B cell (primary cell): ENCODE measurements at regions not wholly inside any gene's neighbourhood (a gene's known extent, or its start where the extent isn't known, plus 50 kb on each side); places are given as distances from the start of the nearest gene placed in this dataset.

ENCODE experiments used
- ATAC-seq: fragments of 200-7000 bp; cut with Tn5 transposase; one replicate; pipeline ENCODE4 v1.10.0; 2021; ENCODE audit warnings: low read depth, mild to moderate bottlenecking, moderate number of reproducible peaks, moderate library complexity
- CTCF ChIA-PET: fragments of 350-600 bp; sonication (Branson Sonifier 250); formaldehyde crosslinking; loops from one replicate; lab custom pipeline; 2021; ENCODE audit warnings: antibody characterized with exemption, inconsistent platforms; lab: Charles Lee
- POLR2A ChIA-PET: fragments of 350-600 bp; sonication (Branson Sonifier 250); formaldehyde crosslinking; loops from one replicate; lab custom pipeline; 2021; ENCODE audit warnings: antibody characterized with exemption; lab: Charles Lee
- DNase-seq: peaks from one replicate; pipeline ENCODE4 v3.0.0; 2013
- H2AFZ ChIP-seq: 2 replicates; pipeline ENCODE4 v1.6.1; 2012; ENCODE audit warnings: mild to moderate bottlenecking, low read depth, low read length; ENCODE audit not compliant: insufficient read depth, poor library complexity, severe bottlenecking
- H3K27ac ChIP-seq, 2 donors: 1 replicate in 1 of 2; 2 replicates in 1 of 2; pipeline ENCODE4 v1.5.1; 2012 to 2013; ENCODE audit warnings: low read length in 2 of 2, mild to moderate bottlenecking in 2 of 2, moderate library complexity in 1 of 2
- H3K27me3 ChIP-seq, 4 experiments: fragments of 200-600 bp in 1 of 4; sonication (generic) in 1 of 4; replicated peaks in 1 of 4; 1 replicate in 2 of 4; 2 replicates in 2 of 4; pipeline versions ENCODE4 v1.6.1 to v1.7.0; 2013 to 2016; ENCODE audit warnings: low read length in 3 of 4, mild to moderate bottlenecking in 2 of 4, mixed read lengths in 1 of 4, moderate library complexity in 1 of 4; ENCODE audit not compliant: insufficient read depth in 4 of 4, control insufficient read depth in 3 of 4; ENCODE audit errors: control extremely low read depth in 1 of 4
- H3K36me3 ChIP-seq, 2 experiments: replicated peaks in 1 of 2; 1 replicate in 1 of 2; 2 replicates in 1 of 2; pipeline versions ENCODE4 v1.6.1 to v1.7.1; 2013; ENCODE audit warnings: low read length in 1 of 2; ENCODE audit not compliant: insufficient read depth in 2 of 2, control insufficient read depth in 1 of 2; ENCODE audit errors: control extremely low read depth in 1 of 2, extremely low read depth in 1 of 2
- H3K4me1 ChIP-seq, 2 donors: fragments of 200-600 bp in 1 of 2; sonication (generic) in 1 of 2; 1 replicate in 1 of 2; 2 replicates in 1 of 2; pipeline versions ENCODE4 v1.5.1 to v1.6.1; 2013 to 2017; ENCODE audit warnings: low read length in 2 of 2; ENCODE audit not compliant: control insufficient read depth in 2 of 2, insufficient read depth in 2 of 2
- H3K4me2 ChIP-seq: replicated peaks from 2 replicates; pipeline ENCODE3; 2012; ENCODE audit warnings: mild to moderate bottlenecking, low read depth, low read length; ENCODE audit not compliant: poor library complexity, severe bottlenecking
- H3K4me3 ChIP-seq, 5 experiments: fragments of 200-600 bp in 1 of 5; sonication (generic) in 1 of 5; 1 replicate in 3 of 5; 2 replicates in 2 of 5; pipeline versions ENCODE4 v1.5.1 to v1.7.0; 2011 to 2016; ENCODE audit warnings: low read length in 4 of 5, mild to moderate bottlenecking in 4 of 5, low read depth in 2 of 5, control low read depth in 1 of 5, moderate library complexity in 1 of 5; ENCODE audit not compliant: insufficient read depth in 1 of 5; ENCODE audit errors: control extremely low read depth in 1 of 5, extremely low read depth in 1 of 5
- H3K79me2 ChIP-seq: fragments of 200-600 bp; sonication (generic); one replicate; pipeline ENCODE4 v1.6.0; 2016; ENCODE audit warnings: low read length; ENCODE audit not compliant: control insufficient read depth, insufficient read depth
- H3K9ac ChIP-seq: fragments of 200-600 bp; sonication (generic); 2 replicates; pipeline ENCODE4 v1.6.1; 2017; ENCODE audit warnings: mild to moderate bottlenecking, low read length, moderate library complexity
- H3K9me3 ChIP-seq, 3 donors: one replicate each; pipeline versions ENCODE4 v1.6.1 to v1.7.1; 2013; ENCODE audit warnings: low read length in 2 of 3; ENCODE audit not compliant: control insufficient read depth in 2 of 3, insufficient read depth in 1 of 3; ENCODE audit errors: control extremely low read depth in 1 of 3
- H4K20me1 ChIP-seq: 2 replicates; pipeline ENCODE4 v1.6.0; 2012; ENCODE audit warnings: mild to moderate bottlenecking, low read length; ENCODE audit not compliant: insufficient read depth, control insufficient read depth, poor library complexity, severe bottlenecking
- H3K27ac Mint-ChIP-seq: one replicate; pipeline ENCODE4 v1.8.0; 2021; ENCODE audit warnings: mixed read lengths
- H3K27me3 Mint-ChIP-seq: one replicate; pipeline ENCODE4 v1.8.0; 2021; ENCODE audit warnings: mixed read lengths
- H3K4me1 Mint-ChIP-seq: one replicate; pipeline ENCODE4 v1.8.0; 2021; ENCODE audit warnings: mixed read lengths
- H3K4me3 Mint-ChIP-seq: one replicate; pipeline ENCODE4 v1.8.0; 2021; ENCODE audit warnings: mixed read lengths
- H3K9me3 Mint-ChIP-seq: one replicate; pipeline ENCODE4 v1.8.0; 2022; ENCODE audit warnings: mixed read lengths; ENCODE audit not compliant: insufficient read depth
- EZH2 ChIP-seq: IDR thresholded peaks from 2 replicates; pipeline ENCODE4 v1.6.1; 2012; ENCODE audit warnings: borderline replicate concordance, low read depth, mild to moderate bottlenecking, moderate library complexity, low read length; ENCODE audit not compliant: insufficient read depth, poor library complexity, severe bottlenecking
- WGBS: methylation state at CpG from one replicate; pipeline ENCODE4 v1.1.5; 2013; ENCODE audit warnings: missing lambda C conversion rate; ENCODE audit not compliant: insufficient coverage; 5-methylcytosine and 5-hydroxymethylcytosine counted together
- intact Hi-C: fragments of 100-400 bp; cut with micrococcal nuclease; formaldehyde crosslinking; loops from one replicate; pipeline ENCODE4 v1.10.0; 2022
- TF ChIP-seq, protein P1 (sequence below): fragments of 200-600 bp; IDR thresholded peaks from one replicate; pipeline ENCODE4 v1.8.0; 2022; ENCODE audit warnings: antibody characterized with exemption, mild to moderate bottlenecking

GRCh38 chr13:39870197-39870747 is 214.8 kb downstream of the COG6 start:
- CTCF ChIA-PET: interaction anchor here (0.6 kb wide), 1 partner anchor 1190 kb away, joined by 3 read pairs; no protein-coding TSS in a partner anchor
- no peaks in the 10 kb centered on the region for H3K4me1 ChIP-seq
- DNase-seq (no peak), ATAC-seq (no peak)
- Mint-ChIP-seq H3K27ac (no peak overlapping the region), H3K4me1 (no peaks in the 10 kb centered on the region), H3K27me3 (peaks cover 33% of the 10 kb centered on the region), H3K9me3 (no peaks in the 10 kb centered on the region), H3K4me3 (no peak overlapping the region)
- H4K20me1 ChIP-seq: no peaks in the 10 kb centered on the region
- peaks cover 0 to 15% (median 4%) of the 10 kb centered on the region in 4 experiments for H3K27me3 ChIP-seq
- H3K4me2 ChIP-seq: no peak overlapping the region
- POLR2A ChIA-PET: no interaction called here
- H2AFZ ChIP-seq: no peak overlapping the region
- no peak overlapping the region for H3K9ac ChIP-seq
- H3K9me3 ChIP-seq: no peaks in the 10 kb centered on the region
- no peaks in the 10 kb centered on the region for H3K79me2 ChIP-seq
- no peak overlapping the region for H3K27ac ChIP-seq
- no peak for TF ChIP-seq EZH2
- TF ChIP-seq, protein P1, sequence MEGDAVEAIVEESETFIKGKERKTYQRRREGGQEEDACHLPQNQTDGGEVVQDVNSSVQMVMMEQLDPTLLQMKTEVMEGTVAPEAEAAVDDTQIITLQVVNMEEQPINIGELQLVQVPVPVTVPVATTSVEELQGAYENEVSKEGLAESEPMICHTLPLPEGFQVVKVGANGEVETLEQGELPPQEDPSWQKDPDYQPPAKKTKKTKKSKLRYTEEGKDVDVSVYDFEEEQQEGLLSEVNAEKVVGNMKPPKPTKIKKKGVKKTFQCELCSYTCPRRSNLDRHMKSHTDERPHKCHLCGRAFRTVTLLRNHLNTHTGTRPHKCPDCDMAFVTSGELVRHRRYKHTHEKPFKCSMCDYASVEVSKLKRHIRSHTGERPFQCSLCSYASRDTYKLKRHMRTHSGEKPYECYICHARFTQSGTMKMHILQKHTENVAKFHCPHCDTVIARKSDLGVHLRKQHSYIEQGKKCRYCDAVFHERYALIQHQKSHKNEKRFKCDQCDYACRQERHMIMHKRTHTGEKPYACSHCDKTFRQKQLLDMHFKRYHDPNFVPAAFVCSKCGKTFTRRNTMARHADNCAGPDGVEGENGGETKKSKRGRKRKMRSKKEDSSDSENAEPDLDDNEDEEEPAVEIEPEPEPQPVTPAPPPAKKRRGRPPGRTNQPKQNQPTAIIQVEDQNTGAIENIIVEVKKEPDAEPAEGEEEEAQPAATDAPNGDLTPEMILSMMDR: no peak
- intact Hi-C loops: no loop called here
- WGBS: no CpG with 5 or more reads among the region's 2 CpGs
- no peaks in the 10 kb centered on the region for H3K36me3 ChIP-seq
- no peak overlapping the region for H3K4me3 ChIP-seq

- H3K4me2 ChIP-seq: no peak overlapping the region
- intact Hi-C loops: no loop called here
- no peaks in the 10 kb centered on the region for H3K9me3 ChIP-seq
- H3K27ac Mint-ChIP-seq: no peak overlapping the region
- WGBS: 100% methylated on average over 2 of the region's 3 CpGs
- H3K4me3 Mint-ChIP-seq: no peak overlapping the region
- H3K9me3 Mint-ChIP-seq: no peaks in the 10 kb centered on the region
- H3K79me2 ChIP-seq: no peaks in the 10 kb centered on the region
- H2AFZ ChIP-seq: no peak overlapping the region
- no peak for TF ChIP-seq EZH2
- TF ChIP-seq, protein P1: no peak
- H3K27ac ChIP-seq: no peak overlapping the region
- H3K27me3 ChIP-seq: peaks cover 0 to 3% (median 0%) of the 10 kb centered on the region in 4 experiments
- no peaks in the 10 kb centered on the region for H4K20me1 ChIP-seq
- H3K9ac ChIP-seq: no peak overlapping the region
- H3K4me3 ChIP-seq: no peak overlapping the region
- H3K4me1 Mint-ChIP-seq: no peaks in the 10 kb centered on the region
- peaks cover 11% of the 10 kb centered on the region for H3K27me3 Mint-ChIP-seq
- no peak for DNase-seq
- no peaks in the 10 kb centered on the region for H3K36me3 ChIP-seq
- ChIA-PET POLR2A (no interaction called here), CTCF (no interaction called here)
- ATAC-seq: no peak
- H3K4me1 ChIP-seq: no peaks in the 10 kb centered on the region
These were observed 219.0 kb downstream of the COG6 start for GRCh38 chr13:39874331-39875053.
